ENCODE measurements at regions not wholly inside any gene's neighbourhood (a gene's known extent, or its start where the extent isn't known, plus 50 kb on each side); places are given as distances from the start of the nearest gene placed in this dataset.
"Not testable (repeated sequence)": the region's sequence is repeated elsewhere in the genome, so short reads cannot be mapped to it uniquely, and the experiment has no call there.

- DNase-seq (ENCODE audit: low read depth) = no peak
Observed at GRCh38 chr5:117144086-117144485, 569.5 kb upstream of the SEMA6A start.

GRCh38 chr5:117143406-117143805 is 568.8 kb upstream of the SEMA6A start:
- no peak for DNase-seq (ENCODE audit: low read depth)

GRCh38 chr5:117138523-117138922 is 563.9 kb upstream of the SEMA6A start:
- no peak for DNase-seq (ENCODE audit: low read depth)

- no peak for DNase-seq (ENCODE audit: low read depth)
Observed at GRCh38 chr5:117135851-117136250, 561.2 kb upstream of the SEMA6A start.

- DNase-seq (ENCODE audit: low read depth) = no peak
Observed at GRCh38 chr5:117133198-117133597, 558.6 kb upstream of the SEMA6A start.

GRCh38 chr5:117131876-117132275 is 557.3 kb upstream of the SEMA6A start:
- DNase-seq (ENCODE audit: low read depth) = no peak

- no peak for DNase-seq (ENCODE audit: low read depth)
Observed at GRCh38 chr5:117131048-117131679, 556.5 kb upstream of the SEMA6A start.

GRCh38 chr5:117118499-117118898 is 543.9 kb upstream of the SEMA6A start:
- DNase-seq (ENCODE audit: low read depth) = no peak

- not testable (repeated sequence) for DNase-seq (ENCODE audit: low read depth)
Observed at GRCh38 chr5:117117314-117117713, 542.7 kb upstream of the SEMA6A start.

GRCh38 chr5:117110548-117110947 is 535.9 kb upstream of the SEMA6A start:
- DNase-seq (ENCODE audit: low read depth) = no peak

- no peak for DNase-seq (ENCODE audit: low read depth)
Observed at GRCh38 chr5:117107859-117108258, 533.2 kb upstream of the SEMA6A start.

GRCh38 chr5:117103703-117104102 is 529.1 kb upstream of the SEMA6A start:
- no peak for DNase-seq (ENCODE audit: low read depth)

- no peak for DNase-seq (ENCODE audit: low read depth)
Observed at GRCh38 chr5:117102591-117102990, 528.0 kb upstream of the SEMA6A start.

GRCh38 chr5:117100176-117100575 is 525.6 kb upstream of the SEMA6A start:
- DNase-seq (ENCODE audit: low read depth) = no peak

GRCh38 chr5:117098094-117098493 is 523.5 kb upstream of the SEMA6A start:
- no peak for DNase-seq (ENCODE audit: low read depth)

- DNase-seq (ENCODE audit: low read depth) = no peak
Observed at GRCh38 chr5:117095346-117096332, 521.0 kb upstream of the SEMA6A start.

GRCh38 chr5:117094114-117094815 is 519.6 kb upstream of the SEMA6A start:
- no peak for DNase-seq (ENCODE audit: low read depth)

- DNase-seq (ENCODE audit: low read depth) = no peak
Observed at GRCh38 chr5:117093653-117094052, 519.0 kb upstream of the SEMA6A start.

- no peak for DNase-seq (ENCODE audit: low read depth)
Observed at GRCh38 chr5:117089001-117089400, 514.4 kb upstream of the SEMA6A start.

GRCh38 chr5:117088176-117088575 is 513.6 kb upstream of the SEMA6A start:
- no peak for DNase-seq (ENCODE audit: low read depth)

- no peak for DNase-seq (ENCODE audit: low read depth)
Observed at GRCh38 chr5:117084067-117084466, 509.4 kb upstream of the SEMA6A start.

- no peak for DNase-seq (ENCODE audit: low read depth)
Observed at GRCh38 chr5:117082977-117083376, 508.4 kb upstream of the SEMA6A start.

Measured in M059J (cell line).